ENCODE measurements at regions not wholly inside any gene's neighbourhood (a gene's known extent, or its start where the extent isn't known, plus 50 kb on each side); places are given as distances from the start of the nearest gene placed in this dataset.

DNA sequence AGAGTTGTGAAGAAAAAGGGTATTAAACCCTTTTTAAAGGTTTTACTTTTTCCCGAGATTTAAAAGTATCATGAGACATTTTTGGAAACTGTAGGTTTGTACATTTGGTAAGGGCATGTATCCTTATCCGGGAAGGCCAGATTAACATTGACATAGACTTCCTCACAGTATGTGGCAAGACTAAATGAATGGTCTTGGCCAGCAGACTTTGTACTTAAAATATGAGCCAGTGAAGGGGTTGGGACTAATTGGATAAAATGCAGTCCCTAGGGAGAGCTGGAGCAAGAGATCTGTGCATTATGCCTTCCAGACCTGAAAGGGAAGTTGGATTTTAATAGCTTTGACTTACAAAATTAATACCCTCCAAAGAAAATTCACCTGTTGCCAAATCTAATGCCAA, 60.4 kb upstream of the CCN2 start (continued):
- TF ChIP-seq DPF2 (IDR thresholded peaks at IDR 0.05) = no peak
- no peak for TF ChIP-seq ZNF217 (IDR thresholded peaks at IDR 0.05)
- no peak for TF ChIP-seq POLR2AphosphoS5 (IDR thresholded peaks at IDR 0.05; ENCODE audit: low read length)
- TF ChIP-seq SPI1 (IDR thresholded peaks at IDR 0.05; ENCODE audit: borderline replicate concordance, insufficient read depth, low read depth, low read length) = no peak
- TF ChIP-seq EGR1 (IDR thresholded peaks at IDR 0.05; ENCODE audit: borderline replicate concordance in 1 of 2, low read depth in 2 of 2, low read length in 2 of 2) = no peak
- TF ChIP-seq YBX1 (IDR thresholded peaks at IDR 0.05) = no peak
- TF ChIP-seq POLR2A (IDR thresholded peaks at IDR 0.05; ENCODE audit: low read depth, low read length) = no peak
- TF ChIP-seq WRNIP1 (IDR thresholded peaks at IDR 0.05; ENCODE audit: borderline replicate concordance, low read depth, low read length) = no peak
- no peak for TF ChIP-seq NR2F1 (conservative IDR thresholded peaks at IDR 0.05)
- no peak for TF ChIP-seq ASH2L (IDR thresholded peaks at IDR 0.05; ENCODE audit: borderline replicate concordance, low read depth)

DNA sequence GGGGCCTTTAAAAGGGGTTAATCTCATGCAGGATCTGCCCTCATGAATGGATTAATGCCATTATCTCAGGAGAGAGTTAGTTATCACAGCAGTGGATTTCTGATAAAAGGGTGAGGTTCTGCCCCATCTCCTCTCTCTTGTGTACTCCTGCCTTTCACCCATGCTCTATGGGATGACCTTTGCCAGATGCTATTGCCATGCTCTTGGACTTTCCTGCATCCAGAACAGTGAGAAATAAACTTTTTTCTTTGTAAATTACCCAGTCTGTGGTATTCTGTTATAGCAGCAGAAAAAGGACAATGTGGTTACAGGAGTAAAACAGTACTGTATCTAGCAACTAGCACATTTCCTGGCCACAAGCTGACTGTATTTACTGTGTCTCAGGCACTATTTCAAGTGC, 58.0 kb upstream of the CCN2 start:
- intact Hi-C loops (cut with micrococcal nuclease; ENCODE audit: unreplicated experiment) (no loop called here), in situ Hi-C loops (cut with MboI) (no loop called here)
- Histone ChIP-seq H3K36me3 (ENCODE audit: control insufficient read depth in 2 of 2, insufficient read depth in 2 of 2, low read length in 1 of 2) (no peaks in the 10 kb centered on the region), H3K9me3 (replicated peaks; ENCODE audit: control insufficient read depth, insufficient read depth, low read length) (no peaks in the 10 kb centered on the region), H3K4me3 (no peak overlapping the region), H3K27ac (ENCODE audit: control insufficient read depth, insufficient read depth) (no peak overlapping the region), H3K27me3 (replicated peaks in 1 of 2; ENCODE audit: control insufficient read depth in 2 of 2, insufficient read depth in 2 of 2, low read length in 1 of 2) (no peaks in the 10 kb centered on the region), H3K79me2 (ENCODE audit: control insufficient read depth, insufficient read depth, low read length) (no peaks in the 10 kb centered on the region), H4K20me1 (ENCODE audit: control insufficient read depth, insufficient read depth) (no peaks in the 10 kb centered on the region), H3K4me2 (ENCODE audit: control insufficient read depth, insufficient read depth) (no peak overlapping the region), H3K9ac (ENCODE audit: control insufficient read depth, insufficient read depth, low read length) (no peak overlapping the region), H2AFZ (ENCODE audit: control insufficient read depth, low read depth, low read length) (no peak overlapping the region), H3K4me1 (ENCODE audit: control insufficient read depth, insufficient read depth, low read length) (no peaks in the 10 kb centered on the region)
- TF ChIP-seq, protein P1, sequence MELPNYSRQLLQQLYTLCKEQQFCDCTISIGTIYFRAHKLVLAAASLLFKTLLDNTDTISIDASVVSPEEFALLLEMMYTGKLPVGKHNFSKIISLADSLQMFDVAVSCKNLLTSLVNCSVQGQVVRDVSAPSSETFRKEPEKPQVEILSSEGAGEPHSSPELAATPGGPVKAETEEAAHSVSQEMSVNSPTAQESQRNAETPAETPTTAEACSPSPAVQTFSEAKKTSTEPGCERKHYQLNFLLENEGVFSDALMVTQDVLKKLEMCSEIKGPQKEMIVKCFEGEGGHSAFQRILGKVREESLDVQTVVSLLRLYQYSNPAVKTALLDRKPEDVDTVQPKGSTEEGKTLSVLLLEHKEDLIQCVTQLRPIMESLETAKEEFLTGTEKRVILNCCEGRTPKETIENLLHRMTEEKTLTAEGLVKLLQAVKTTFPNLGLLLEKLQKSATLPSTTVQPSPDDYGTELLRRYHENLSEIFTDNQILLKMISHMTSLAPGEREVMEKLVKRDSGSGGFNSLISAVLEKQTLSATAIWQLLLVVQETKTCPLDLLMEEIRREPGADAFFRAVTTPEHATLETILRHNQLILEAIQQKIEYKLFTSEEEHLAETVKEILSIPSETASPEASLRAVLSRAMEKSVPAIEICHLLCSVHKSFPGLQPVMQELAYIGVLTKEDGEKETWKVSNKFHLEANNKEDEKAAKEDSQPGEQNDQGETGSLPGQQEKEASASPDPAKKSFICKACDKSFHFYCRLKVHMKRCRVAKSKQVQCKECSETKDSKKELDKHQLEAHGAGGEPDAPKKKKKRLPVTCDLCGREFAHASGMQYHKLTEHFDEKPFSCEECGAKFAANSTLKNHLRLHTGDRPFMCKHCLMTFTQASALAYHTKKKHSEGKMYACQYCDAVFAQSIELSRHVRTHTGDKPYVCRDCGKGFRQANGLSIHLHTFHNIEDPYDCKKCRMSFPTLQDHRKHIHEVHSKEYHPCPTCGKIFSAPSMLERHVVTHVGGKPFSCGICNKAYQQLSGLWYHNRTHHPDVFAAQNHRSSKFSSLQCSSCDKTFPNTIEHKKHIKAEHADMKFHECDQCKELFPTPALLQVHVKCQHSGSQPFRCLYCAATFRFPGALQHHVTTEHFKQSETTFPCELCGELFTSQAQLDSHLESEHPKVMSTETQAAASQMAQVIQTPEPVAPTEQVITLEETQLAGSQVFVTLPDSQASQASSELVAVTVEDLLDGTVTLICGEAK (IDR thresholded peaks at IDR 0.05; ENCODE audit: borderline replicate concordance) = no peak
- no peak for TF ChIP-seq ZNF207 (IDR thresholded peaks at IDR 0.05; ENCODE audit: borderline replicate concordance)
- no peak for TF ChIP-seq PML (IDR thresholded peaks at IDR 0.05; ENCODE audit: low read length)
- no peak for TF ChIP-seq CBX3 (IDR thresholded peaks at IDR 0.05; ENCODE audit: borderline replicate concordance, low read depth)
- no peak for TF ChIP-seq NFIC (IDR thresholded peaks at IDR 0.05; ENCODE audit: low read depth, low read length)
- no peak for TF ChIP-seq TCF7 (IDR thresholded peaks at IDR 0.05; ENCODE audit: borderline replicate concordance)
- no peak for TF ChIP-seq POLR2AphosphoS5 (IDR thresholded peaks at IDR 0.05; ENCODE audit: low read length)
- no peak for TF ChIP-seq NRF1 (conservative IDR thresholded peaks at IDR 0.05; ENCODE audit: low read depth, low read length)
- TF ChIP-seq, protein P2, sequence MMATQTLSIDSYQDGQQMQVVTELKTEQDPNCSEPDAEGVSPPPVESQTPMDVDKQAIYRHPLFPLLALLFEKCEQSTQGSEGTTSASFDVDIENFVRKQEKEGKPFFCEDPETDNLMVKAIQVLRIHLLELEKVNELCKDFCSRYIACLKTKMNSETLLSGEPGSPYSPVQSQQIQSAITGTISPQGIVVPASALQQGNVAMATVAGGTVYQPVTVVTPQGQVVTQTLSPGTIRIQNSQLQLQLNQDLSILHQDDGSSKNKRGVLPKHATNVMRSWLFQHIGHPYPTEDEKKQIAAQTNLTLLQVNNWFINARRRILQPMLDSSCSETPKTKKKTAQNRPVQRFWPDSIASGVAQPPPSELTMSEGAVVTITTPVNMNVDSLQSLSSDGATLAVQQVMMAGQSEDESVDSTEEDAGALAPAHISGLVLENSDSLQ (IDR thresholded peaks at IDR 0.05) = no peak
- no peak for DNase-seq (ENCODE audit: low read depth, low spot score)
- ChIA-PET POLR2A (no interaction called here), RAD21 (ENCODE audit: unreplicated experiment) (no interaction called here), CTCF (no interaction called here), SMC1A (ENCODE audit: uncharacterized antibody, unreplicated experiment) (no interaction called here)
- no peak for ATAC-seq
- no TSS peak for BruUV-seq (replicated peaks)
- FAIRE-seq = no peak

Data from GM12878 (cell line).